HG02571 (cell line): ENCODE measurements at regions not wholly inside any gene's neighbourhood (a gene's known extent, or its start where the extent isn't known, plus 50 kb on each side); places are given as distances from the start of the nearest gene placed in this dataset.

Experiments used
- ATAC-seq: cut with Tn5 transposase; IDR thresholded peaks from one replicate; pipeline ENCODE4 v1.9.1; 2021; ENCODE audit warnings: mild to moderate bottlenecking, moderate library complexity; ENCODE audit not compliant: unreplicated experiment

DNA sequence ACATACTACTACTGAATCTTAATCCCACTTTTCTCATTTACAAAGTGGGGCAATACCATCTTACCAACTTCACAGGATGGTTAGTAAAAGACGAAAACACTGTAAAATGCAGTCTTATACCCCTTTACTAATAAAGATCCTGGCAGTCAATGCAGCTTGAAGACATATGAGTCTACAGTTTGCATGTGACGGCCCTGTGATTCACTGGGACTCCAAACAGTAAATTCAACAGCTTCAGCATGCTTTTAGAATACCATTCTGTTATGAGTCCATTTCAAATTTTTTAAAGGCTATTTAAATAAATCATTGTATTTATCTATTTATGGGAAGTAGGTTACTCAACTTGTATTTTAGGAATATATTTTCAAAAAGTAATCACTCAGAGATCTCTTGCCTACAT is 629.1 kb downstream of the LIG4 start:
- ATAC-seq = no peak

DNA sequence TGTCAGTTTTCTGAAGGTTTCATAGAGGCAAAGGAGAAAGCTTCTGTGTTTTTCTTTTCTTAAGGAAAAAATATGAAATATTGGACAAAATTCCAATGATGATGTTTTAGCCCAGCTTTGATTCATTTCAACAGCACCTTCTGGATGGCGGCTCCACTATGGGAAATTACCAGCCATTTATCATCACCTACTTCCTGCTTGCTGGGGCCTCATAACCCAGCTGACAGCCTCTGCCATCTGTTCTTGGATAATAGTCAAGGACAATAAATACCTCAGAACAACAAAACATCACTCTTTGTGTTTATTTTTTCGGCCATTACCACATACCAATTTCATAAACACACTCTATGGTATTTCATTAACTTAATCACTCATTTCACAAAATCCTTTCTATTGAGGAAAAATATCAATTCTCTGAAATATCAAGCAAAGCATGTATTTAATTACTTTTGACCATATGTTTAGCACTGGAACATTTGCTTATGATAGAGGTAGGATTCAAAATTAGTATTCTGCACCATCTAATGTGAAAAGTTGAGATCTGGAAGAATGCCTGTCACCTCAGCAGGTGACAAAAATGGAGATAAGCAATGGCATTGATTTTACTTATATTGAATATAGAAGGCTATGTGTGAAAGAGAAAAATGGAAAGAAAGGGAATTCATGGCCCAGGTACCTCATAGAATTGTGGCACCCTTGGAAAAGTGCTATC is 629.7 kb downstream of the LIG4 start:
- ATAC-seq = no peak

DNA sequence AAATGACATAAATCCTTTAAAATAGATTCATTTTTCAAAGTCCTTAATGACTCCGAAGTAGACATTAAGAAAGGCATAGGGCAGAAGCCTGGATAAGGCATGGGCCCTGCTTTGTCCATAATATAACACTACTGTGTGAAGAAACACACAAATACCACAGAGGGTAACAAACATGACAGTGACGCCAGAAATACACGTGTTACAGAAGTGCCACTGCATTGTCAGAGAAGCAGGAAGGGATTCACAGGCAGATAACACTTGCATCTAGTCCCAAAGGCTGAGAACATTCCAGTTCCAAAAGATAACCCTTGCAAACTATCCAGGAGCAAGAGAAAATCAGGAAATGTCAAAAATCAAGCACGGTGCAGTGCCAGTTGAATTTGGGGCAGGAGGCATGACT is 633.2 kb downstream of the LIG4 start:
- no peak for ATAC-seq

DNA sequence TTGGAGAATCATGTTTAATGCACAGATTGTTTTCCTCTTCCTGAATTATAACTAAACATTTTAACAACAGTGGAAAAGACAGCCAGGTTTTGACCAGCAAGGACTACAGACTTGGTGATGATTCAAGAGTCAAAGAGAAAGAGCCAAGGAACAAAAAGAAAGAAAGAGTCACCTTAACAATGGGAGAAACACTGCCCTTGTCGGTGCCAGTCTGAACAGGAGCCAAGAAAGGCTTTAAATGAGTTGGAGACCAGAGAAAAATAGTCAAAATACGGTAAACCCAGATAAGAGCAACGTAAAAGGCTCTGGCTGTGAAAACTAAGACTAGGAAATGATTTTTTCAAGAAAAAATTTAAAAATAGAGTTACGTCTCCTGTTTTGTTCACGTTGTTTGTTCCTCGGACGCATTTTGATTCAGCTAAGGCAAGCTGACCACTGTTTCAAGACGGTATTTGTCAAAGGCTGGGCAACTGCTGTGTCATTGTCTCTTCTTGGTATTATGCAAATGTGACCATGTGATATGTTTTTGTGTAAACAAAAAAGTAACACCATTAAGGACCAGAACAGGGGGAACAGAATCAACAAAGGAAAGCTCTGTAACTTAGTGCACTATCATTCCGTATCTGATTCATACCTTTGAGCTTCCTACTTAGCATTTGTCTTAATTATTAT is 634.5 kb downstream of the LIG4 start:
- no peak for ATAC-seq

DNA sequence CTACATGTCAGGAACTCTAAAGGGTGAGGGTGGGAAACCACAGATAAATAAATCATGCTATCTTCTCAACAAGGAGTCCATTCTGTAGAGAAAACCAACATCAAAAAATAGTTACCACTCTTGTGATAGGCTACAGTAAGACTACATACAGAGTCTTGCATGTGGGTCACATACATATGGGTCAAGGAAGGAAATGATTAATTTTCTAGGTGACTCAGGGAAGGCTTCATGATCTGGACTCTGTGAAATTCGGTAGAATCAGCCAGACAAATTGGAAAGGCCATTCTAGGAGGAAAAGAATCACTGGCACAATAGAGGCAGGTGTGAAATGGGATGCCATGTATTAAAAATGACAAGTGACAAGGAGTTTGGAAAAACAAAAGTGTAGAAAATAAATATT is 638.9 kb downstream of the LIG4 start:
- ATAC-seq = no peak

DNA sequence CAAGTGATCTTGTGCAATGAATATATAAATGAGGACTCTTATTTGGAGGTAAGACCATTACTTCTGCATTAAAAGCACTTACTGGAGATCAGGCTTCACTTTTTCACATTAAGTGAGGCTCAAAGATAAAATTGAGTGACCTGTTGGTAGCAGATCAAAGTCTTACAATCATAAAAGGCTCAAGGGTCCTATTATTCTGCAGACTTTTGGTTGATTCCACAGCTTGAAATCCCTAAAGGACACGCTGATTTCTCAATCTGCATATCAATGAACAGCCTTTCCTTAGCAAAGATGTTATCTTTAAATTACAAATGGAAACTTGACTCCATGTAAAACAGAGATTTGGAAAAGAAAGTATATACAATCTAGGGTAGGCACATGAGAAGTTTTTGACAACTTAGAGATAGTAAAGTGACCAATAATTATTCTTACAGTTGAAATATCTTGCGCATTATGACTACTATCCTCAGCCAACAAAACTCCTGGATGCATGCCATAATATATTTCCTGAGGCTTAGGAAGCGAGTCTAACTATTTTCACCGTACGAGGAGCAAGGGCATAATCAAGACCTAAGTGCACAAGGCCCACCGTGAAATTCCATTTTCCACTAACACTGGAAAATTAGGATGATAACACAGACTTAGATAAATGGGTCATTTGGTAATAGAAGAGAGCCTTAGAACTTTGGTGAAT is 640.7 kb downstream of the LIG4 start:
- ATAC-seq = no peak

DNA sequence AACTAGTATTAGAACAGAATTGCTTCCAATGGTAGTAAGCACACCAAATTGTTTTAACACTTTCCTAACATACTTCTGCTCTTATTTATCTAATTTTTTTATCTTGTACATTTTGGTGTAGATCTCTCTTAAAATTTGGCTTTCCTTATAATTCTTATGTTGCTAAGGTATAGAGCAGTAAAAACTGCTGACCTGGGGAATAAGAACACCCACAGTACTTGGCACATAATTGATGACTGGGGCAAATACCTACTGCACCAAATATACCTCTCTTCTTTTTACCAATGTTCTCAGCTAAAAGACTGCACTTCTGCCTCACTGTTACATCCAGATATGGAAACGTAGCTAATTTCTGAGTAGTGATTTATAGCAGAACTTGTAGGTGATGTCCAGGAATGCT is 642.2 kb downstream of the LIG4 start:
- no peak for ATAC-seq

DNA sequence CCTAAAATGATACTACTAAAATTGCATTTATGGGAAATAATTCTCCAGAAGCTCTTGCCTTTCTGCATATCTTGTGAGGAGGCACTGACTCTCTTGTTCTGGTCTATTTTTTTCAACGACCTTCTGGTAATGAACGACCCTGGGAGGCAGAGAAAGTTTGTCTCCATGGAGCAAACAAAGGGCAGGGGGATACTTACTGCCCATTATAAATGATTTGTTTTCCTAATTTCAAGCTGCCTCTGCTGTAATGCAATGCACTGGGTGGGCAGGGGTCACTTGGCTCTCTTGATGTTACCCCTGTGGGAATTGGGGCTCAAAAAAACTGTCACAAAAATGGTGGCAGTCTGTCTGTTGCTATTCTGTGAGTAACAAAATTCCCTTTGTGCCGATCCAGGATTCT is 643.2 kb downstream of the LIG4 start:
- no peak for ATAC-seq

DNA sequence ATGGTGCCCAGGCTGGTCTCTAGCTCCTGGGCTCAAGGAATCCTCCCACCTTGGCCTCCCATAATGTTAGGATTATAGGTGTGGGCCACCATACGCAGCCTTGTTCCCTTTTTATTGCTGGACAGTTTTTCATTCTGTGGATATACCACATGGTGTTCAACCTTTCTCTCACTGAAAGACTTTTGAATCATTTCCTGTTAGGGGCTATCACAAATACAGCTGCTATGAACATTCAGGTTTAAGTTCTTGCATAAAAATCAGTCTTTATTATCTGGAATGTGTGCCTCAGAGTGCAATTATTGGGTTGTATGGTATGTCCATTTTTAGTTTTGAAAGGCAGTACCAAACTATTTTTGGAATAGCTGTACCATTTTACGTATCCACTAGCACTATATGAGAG is 647.2 kb downstream of the LIG4 start:
- ATAC-seq = no peak

DNA sequence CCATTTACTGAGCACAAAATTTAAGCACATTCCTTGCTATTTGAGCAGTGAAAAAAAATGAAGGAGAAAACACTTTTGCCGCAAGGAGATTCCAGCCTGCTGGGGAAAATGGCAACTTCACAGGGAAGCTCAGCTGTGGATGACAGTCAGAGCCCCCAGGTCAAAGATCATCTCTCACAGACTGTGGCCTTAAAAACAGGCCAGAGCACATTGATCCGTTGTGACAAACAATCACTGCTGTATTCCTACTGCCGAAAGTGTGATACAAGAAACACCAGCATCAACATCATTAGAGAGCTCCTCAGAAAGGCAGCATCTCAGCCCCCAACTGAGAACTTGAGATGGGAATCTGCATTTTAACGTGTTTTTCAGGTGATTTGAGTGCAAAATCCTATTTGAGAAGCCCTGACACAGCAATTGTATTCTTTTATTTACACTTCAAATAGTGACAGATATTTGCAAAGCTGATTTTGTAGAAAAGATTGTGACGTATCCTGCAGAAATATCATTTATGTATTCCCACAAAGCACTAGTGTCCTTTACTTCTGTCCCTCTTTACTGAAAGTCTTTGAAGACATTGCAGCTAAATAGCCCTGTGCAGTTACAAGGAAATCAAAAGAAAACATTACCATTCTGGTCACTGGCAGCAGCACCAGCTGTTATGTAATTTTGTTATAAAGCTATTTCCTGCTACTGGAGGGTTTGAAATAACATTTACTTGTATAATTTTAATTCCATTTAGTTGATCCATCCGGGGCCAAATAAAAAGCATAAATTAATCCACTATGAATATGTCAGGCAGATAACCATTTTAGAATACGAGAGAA is 652.0 kb downstream of the LIG4 start:
- no peak for ATAC-seq

DNA sequence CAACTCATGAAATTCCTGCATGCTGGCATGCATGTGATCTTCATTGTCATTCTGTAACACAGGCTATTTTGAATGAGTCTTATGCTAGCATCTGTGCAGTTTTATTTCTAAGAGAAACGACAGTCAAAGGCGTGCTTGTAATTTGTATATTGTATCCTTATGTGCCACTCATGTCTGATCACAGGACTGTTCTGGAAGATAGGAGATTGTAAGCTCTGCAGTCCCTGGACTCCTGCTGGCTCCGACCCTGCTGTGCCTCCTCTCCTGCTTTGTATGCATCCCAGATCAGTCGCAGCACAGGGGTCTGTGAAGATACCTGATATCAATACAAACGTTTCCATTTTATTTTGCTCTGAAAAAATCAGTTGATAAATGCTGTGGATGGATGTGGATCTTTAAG is 653.1 kb downstream of the LIG4 start:
- ATAC-seq = no peak

DNA sequence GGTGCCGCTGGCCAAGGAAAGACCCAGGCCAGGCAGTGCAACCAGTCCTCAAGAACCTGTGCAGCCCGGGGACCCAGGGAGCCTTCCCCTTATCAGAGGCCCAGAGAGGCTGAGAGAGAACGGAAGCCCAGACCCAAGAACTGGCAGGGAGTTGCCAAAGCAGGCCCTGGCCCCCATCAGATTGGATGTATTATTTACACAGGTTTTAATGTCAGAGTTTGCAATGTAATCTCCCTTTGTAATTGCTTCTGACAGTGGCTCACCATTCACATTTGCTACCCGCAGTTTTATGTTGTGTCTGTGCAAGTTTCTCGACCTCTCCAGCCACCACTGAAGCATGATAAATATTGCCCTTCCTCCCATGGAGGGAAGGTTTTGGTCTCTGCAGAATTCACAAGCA is 660.9 kb downstream of the LIG4 start:
- no peak for ATAC-seq

DNA sequence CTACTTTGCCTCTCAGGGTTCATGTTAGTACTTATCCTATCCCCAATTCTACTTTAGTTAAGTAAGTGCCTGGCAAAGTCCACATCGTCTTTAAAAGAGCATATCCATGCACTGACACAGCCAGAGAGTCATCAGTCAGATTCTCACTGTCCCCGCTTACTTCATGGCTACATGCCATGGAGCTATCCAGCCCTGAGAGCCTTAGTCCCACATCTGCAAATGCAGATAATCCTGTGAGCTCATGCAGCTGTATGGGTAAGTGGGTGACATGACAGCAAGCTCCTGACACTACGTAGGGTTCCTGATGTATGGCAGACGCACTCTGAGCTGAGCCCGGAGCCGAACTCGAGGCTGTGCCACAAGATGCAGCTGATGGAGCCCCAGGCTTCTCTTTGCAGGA is 661.5 kb downstream of the LIG4 start:
- no peak for ATAC-seq

DNA sequence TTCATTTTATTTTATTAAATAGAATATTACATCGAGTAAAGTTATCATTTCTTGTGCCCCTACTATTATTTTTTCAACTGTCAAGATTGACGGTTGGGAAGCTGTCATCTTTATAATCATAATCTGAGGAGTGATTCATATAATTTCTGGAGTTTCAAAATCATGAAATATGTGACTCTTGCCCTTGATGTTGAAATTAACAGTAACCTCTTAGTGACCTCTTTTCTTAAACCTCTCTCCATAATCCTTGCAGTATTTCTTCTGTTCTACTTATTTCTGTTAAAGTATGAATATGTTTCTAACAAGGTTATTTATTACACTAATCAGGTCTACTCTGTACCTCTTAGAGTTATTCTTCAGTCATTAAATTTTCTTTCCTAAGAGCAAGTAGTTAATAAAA is 663.8 kb downstream of the LIG4 start:
- no peak for ATAC-seq

DNA sequence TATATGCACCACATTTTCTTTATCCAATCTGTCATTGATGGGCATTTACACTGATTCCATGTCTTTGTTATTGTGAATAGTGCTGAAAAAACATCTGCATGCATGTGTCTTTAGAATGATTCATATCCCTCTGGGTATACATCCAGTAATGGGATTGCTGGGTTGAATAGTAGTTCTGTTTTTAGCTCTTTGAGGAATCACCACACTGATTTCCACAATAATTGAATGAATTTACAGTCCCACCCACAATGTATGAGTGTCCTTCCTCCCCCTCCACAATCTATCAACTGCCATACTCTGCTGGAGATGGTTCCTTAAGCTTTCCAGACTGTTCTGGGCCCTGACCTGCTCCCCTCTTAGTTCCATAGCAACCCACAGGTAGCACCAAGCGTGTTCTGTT is 667.0 kb downstream of the LIG4 start:
- no peak for ATAC-seq

DNA sequence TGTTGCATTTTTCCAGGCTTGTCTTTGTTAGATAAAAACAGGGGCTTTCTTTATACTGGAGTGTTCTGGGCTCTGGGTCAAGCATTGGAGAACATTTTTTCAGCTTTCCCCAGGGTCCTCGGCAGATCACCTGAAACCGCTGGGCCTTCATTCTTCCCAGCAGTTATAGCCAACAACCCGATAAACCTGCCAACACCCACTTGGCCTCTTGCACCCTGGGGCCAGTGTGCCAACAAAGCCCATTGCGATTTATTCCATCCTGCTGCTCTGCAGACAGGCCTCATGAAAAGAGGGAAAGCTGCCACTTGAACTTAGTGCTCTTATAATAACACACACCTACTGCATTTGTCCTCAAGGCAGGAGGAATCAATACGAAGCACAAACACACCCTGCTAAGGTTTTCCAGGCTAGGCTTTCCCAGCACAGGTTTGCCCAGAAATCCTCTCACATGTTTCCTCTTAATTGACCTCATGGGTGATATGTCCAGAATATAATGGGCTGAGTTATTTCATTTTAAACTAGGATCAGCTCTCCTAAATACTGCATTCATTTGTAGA is 669.3 kb downstream of the LIG4 start:
- no peak for ATAC-seq

DNA sequence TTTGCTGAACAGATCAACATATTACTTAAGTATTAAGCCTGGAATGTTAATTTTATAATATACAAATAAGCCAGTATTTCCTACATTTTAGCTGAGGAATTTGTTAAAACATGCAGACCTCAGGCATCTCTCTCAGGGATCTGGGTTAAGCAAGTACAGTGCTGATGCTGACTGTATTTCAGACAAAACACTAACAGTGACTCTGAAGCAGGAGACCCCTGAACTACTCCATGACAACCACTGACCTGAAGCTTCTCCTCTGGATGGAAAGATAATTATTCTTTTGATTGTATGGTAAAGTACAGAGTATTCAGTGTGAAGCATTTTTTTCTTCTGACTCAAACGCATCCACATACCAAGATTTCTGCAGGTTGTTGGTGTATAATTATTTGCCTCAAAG is 680.8 kb downstream of the LIG4 start:
- no peak for ATAC-seq

DNA sequence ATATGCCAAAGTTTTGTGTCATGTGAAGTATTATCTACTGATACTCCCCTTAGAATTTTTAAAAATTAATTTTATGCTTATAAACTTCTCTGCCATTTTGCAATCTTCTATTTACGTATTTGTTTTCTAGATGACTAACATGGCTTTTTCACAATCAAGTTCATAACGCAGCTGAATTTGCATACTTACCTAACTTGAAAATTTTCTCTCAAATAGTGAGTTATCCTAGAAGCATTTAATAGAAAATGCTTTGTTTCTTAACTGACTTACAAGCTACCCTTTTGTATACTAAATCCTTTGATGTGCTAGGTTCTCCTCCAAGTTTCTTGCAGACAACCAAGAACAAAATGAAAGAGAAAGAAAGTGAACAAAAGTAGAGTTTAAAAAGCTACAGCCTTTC is 683.5 kb downstream of the LIG4 start:
- ATAC-seq = no peak

DNA sequence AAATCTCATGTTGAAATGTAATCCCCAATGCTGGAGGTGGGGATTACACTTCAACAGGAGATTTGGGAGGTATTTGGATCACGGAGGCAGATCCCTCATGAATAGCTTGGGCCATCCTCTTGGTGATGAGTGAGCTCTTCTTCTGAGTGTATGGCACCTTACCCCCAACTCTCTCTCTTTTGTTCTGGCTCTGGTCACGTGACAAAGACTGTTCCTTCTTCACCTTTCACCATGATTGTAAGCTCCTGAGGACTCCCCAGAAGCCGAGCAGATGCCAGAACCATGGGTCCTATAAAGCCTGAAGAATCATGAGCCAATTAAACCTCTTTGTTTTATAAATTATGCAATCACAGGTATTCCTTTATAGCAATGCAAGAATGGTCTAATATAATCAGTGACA is 684.2 kb downstream of the LIG4 start:
- ATAC-seq = no peak

DNA sequence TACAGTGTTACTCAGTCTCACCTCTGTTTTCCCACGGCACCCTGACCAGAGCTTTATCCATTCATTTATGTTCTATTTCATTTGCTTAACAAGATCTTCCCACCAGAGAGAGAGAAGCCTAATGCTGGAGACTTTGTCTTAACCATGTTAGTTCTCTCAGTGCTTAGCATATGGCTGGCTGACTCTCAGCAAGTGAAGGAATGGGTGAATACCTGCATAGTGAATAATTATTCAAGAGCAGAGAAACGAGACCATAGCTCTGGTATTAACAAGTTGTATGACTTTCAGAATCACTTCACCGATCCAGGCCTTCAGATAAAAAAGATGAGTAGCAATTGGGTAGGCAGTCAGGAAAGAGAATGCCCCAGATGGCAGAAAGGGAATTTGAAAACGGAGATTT is 686.3 kb downstream of the LIG4 start:
- ATAC-seq = no peak

DNA sequence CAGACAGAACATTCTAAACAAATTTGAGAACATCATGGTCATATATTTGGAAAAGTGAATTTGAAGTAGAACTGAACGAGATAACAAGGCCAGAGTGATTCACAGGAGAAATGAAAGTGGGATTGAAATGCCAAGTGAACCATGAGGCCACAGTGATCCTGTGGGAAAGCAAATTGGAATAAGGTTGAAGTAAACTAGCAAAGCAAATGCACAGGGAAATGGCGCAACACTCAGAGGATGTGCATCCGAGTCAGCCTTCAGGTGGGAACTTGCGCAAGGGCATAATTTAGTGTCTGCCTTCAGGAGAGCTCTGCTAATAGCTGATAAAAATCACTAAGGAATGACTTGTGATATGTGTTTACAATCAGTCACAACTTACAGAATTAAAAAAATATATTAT is 696.6 kb downstream of the LIG4 start:
- no peak for ATAC-seq
